Effector memory CD8-positive, alpha-beta T cell (primary cell): ENCODE measurements at regions not wholly inside any gene's neighbourhood (a gene's known extent, or its start where the extent isn't known, plus 50 kb on each side); places are given as distances from the start of the nearest gene placed in this dataset.
"Not testable (repeated sequence)": the region's sequence is repeated elsewhere in the genome, so short reads cannot be mapped to it uniquely, and the experiment has no call there.

Experiments
- ATAC-seq: fragments of 150-1000 bp; cut with Tn5 transposase; replicated peaks from 2 replicates; pipeline ENCODE4 v1.10.0; 2021; ENCODE audit warnings: mild to moderate bottlenecking, moderate library complexity
- DNase-seq, 3 experiments: peaks; one replicate each; pipeline ENCODE4 v3.0.0; 2021
- H3K27ac Mint-ChIP-seq, 2 donors: one replicate each; pipeline ENCODE4 v1.8.0; 2022; ENCODE audit warnings: mild to moderate bottlenecking in 2 of 2, mixed read lengths in 2 of 2, moderate library complexity in 2 of 2
- H3K27me3 Mint-ChIP-seq, 2 donors: one replicate each; pipeline ENCODE4 v1.8.0; 2022; ENCODE audit warnings: mixed read lengths in 2 of 2
- H3K36me3 Mint-ChIP-seq: one replicate; pipeline ENCODE4 v1.8.0; 2022; ENCODE audit warnings: mild to moderate bottlenecking, moderate library complexity, mixed read lengths; ENCODE audit not compliant: insufficient read depth
- H3K4me1 Mint-ChIP-seq, 2 donors: one replicate each; pipeline ENCODE4 v1.8.0; 2022; ENCODE audit warnings: low read depth in 2 of 2, mixed read lengths in 2 of 2
- H3K4me3 Mint-ChIP-seq, 2 donors: one replicate each; pipeline ENCODE4 v1.8.0; 2022; ENCODE audit warnings: mild to moderate bottlenecking in 2 of 2, mixed read lengths in 2 of 2, moderate library complexity in 2 of 2
- H3K9me3 Mint-ChIP-seq, 2 donors: one replicate each; pipeline ENCODE4 v1.8.0; 2022; ENCODE audit warnings: mixed read lengths in 2 of 2

- peak overlapping the region; percentile 81 to 85 for H3K4me3 Mint-ChIP-seq
- H3K4me1 Mint-ChIP-seq = peaks cover 6 to 8% of the 10 kb centered on the region in 2 donors
- H3K27ac Mint-ChIP-seq = peak overlapping the region; percentile 97 to 98
- DNase-seq = no peak
- no peak for ATAC-seq
- H3K9me3 Mint-ChIP-seq = no peaks in the 10 kb centered on the region
- H3K36me3 Mint-ChIP-seq = peaks cover 14% of the 10 kb centered on the region
- peaks cover 21% of the 10 kb centered on the region in 2 donors for H3K27me3 Mint-ChIP-seq
These were observed 76.4 kb downstream of the MAGED4 start for GRCh38 chrX:52261125-52261462.

GRCh38 chrX:52261463-52262194 is 76.9 kb downstream of the MAGED4 start:
- Mint-ChIP-seq H3K9me3 (no peaks in the 10 kb centered on the region), H3K27ac (peak overlapping the region; percentile 97 to 98), H3K27me3 (peaks cover 17 to 18% of the 10 kb centered on the region in 2 donors), H3K4me3 (peak overlapping the region; percentile 81 to 85), H3K36me3 (peaks cover 14% of the 10 kb centered on the region), H3K4me1 (peaks cover 6 to 8% of the 10 kb centered on the region in 2 donors)
- DNase-seq (peak; percentile 76 to 77 (median 77)), ATAC-seq (peak; percentile 96)

- Mint-ChIP-seq H3K4me1 (peaks cover 6 to 8% of the 10 kb centered on the region in 2 donors), H3K4me3 (peak overlapping the region; percentile 81 to 85), H3K9me3 (no peaks in the 10 kb centered on the region), H3K27ac (peak overlapping the region; percentile 97 to 98), H3K27me3 (peaks cover 12 to 13% of the 10 kb centered on the region in 2 donors), H3K36me3 (peaks cover 16% of the 10 kb centered on the region)
- DNase-seq (no peak), ATAC-seq (no peak)
These were observed 77.5 kb downstream of the MAGED4 start for GRCh38 chrX:52262195-52262546.

- peak overlapping the region in 1 of 2 donors; percentile 85 for H3K4me3 Mint-ChIP-seq
- H3K36me3 Mint-ChIP-seq = peaks cover 16% of the 10 kb centered on the region
- H3K9me3 Mint-ChIP-seq = no peaks in the 10 kb centered on the region
- peaks cover 0 to 4% of the 10 kb centered on the region in 2 donors for H3K27me3 Mint-ChIP-seq
- H3K27ac Mint-ChIP-seq = no peak overlapping the region
- DNase-seq (no peak), ATAC-seq (no peak)
- peaks cover 6 to 8% of the 10 kb centered on the region in 2 donors for H3K4me1 Mint-ChIP-seq
These were observed 78.7 kb downstream of the MAGED4 start for GRCh38 chrX:52263417-52263816.

- H3K27ac Mint-ChIP-seq = no peak overlapping the region
- DNase-seq (no peak), ATAC-seq (no peak)
- peaks cover 6 to 8% of the 10 kb centered on the region in 2 donors for H3K4me1 Mint-ChIP-seq
- H3K36me3 Mint-ChIP-seq = peaks cover 16% of the 10 kb centered on the region
- no peaks in the 10 kb centered on the region for H3K9me3 Mint-ChIP-seq
- peaks cover 13 to 14% of the 10 kb centered on the region in 2 donors for H3K27me3 Mint-ChIP-seq
- H3K4me3 Mint-ChIP-seq = no peak overlapping the region
These were observed 81.0 kb downstream of the MAGED4 start for GRCh38 chrX:52265713-52266112.

- not testable (repeated sequence) for DNase-seq, ATAC-seq, H3K27ac Mint-ChIP-seq, H3K4me1 Mint-ChIP-seq, H3K9me3 Mint-ChIP-seq, H3K4me3 Mint-ChIP-seq, H3K36me3 Mint-ChIP-seq
- peaks cover 13 to 14% of the 10 kb centered on the region in 2 donors for H3K27me3 Mint-ChIP-seq
These were observed 83.8 kb downstream of the MAGED4 start for GRCh38 chrX:52268502-52268901.

- Mint-ChIP-seq H3K36me3 (peaks cover 2% of the 10 kb centered on the region), H3K9me3 (no peaks in the 10 kb centered on the region), H3K4me3 (no peak overlapping the region), H3K27me3 (peaks cover 13 to 14% of the 10 kb centered on the region in 2 donors), H3K27ac (no peak overlapping the region), H3K4me1 (no peaks in the 10 kb centered on the region)
- DNase-seq (no peak), ATAC-seq (no peak)
These were observed 85.9 kb downstream of the MAGED4 start for GRCh38 chrX:52270453-52271116.

GRCh38 chrX:52271206-52271605 is 86.5 kb downstream of the MAGED4 start:
- no peak overlapping the region for H3K4me3 Mint-ChIP-seq
- no peaks in the 10 kb centered on the region for H3K4me1 Mint-ChIP-seq
- peaks cover 11 to 13% of the 10 kb centered on the region in 2 donors for H3K27me3 Mint-ChIP-seq

GRCh38 chrX:52277666-52278065 is 91.2 kb upstream of the XAGE2 start:
- H3K4me1 Mint-ChIP-seq = no peaks in the 10 kb centered on the region
- no peaks in the 10 kb centered on the region for H3K36me3 Mint-ChIP-seq
- H3K27ac Mint-ChIP-seq = no peak overlapping the region
- no peak overlapping the region for H3K4me3 Mint-ChIP-seq
- DNase-seq (no peak), ATAC-seq (no peak)
- H3K9me3 Mint-ChIP-seq = no peaks in the 10 kb centered on the region
- H3K27me3 Mint-ChIP-seq = peaks cover 7 to 13% of the 10 kb centered on the region in 2 donors

More at GRCh38 chrX:52271206-52271605, 86.5 kb downstream of the MAGED4 start:
- no peaks in the 10 kb centered on the region for H3K9me3 Mint-ChIP-seq
- DNase-seq (no peak), ATAC-seq (no peak)
- H3K36me3 Mint-ChIP-seq = peaks cover 2% of the 10 kb centered on the region
- H3K27ac Mint-ChIP-seq = no peak overlapping the region

GRCh38 chrX:52280812-52281211 is 88.0 kb upstream of the XAGE2 start:
- H3K9me3 Mint-ChIP-seq = no peaks in the 10 kb centered on the region
- no peak overlapping the region for H3K27ac Mint-ChIP-seq
- no peaks in the 10 kb centered on the region for H3K36me3 Mint-ChIP-seq
- ATAC-seq (no peak), DNase-seq (no peak)
- H3K4me3 Mint-ChIP-seq = no peak overlapping the region
- peaks cover 13 to 14% of the 10 kb centered on the region in 2 donors for H3K27me3 Mint-ChIP-seq
- H3K4me1 Mint-ChIP-seq = no peaks in the 10 kb centered on the region

GRCh38 chrX:52284865-52285264 is 84.0 kb upstream of the XAGE2 start:
- ATAC-seq = no peak

GRCh38 chrX:52298968-52299367 is 69.9 kb upstream of the XAGE2 start:
- H3K4me3 Mint-ChIP-seq, DNase-seq, H3K9me3 Mint-ChIP-seq, H3K27ac Mint-ChIP-seq, ATAC-seq, H3K36me3 Mint-ChIP-seq, H3K4me1 Mint-ChIP-seq: not testable (repeated sequence)
- peaks cover 8 to 11% of the 10 kb centered on the region in 2 donors for H3K27me3 Mint-ChIP-seq

More at GRCh38 chrX:52284865-52285264, 84.0 kb upstream of the XAGE2 start:
- Mint-ChIP-seq H3K4me3 (no peak overlapping the region), H3K4me1 (no peaks in the 10 kb centered on the region), H3K9me3 (no peaks in the 10 kb centered on the region), H3K36me3 (no peaks in the 10 kb centered on the region), H3K27ac (no peak overlapping the region), H3K27me3 (peaks cover 7 to 9% of the 10 kb centered on the region in 2 donors)
- no peak for DNase-seq

GRCh38 chrX:52308532-52308931 is 60.3 kb upstream of the XAGE2 start:
- ATAC-seq, H3K9me3 Mint-ChIP-seq, H3K36me3 Mint-ChIP-seq: not testable (repeated sequence)

More at GRCh38 chrX:52308532-52308931, 60.3 kb upstream of the XAGE2 start:
- not testable (repeated sequence) for DNase-seq, H3K27me3 Mint-ChIP-seq, H3K4me3 Mint-ChIP-seq, H3K4me1 Mint-ChIP-seq, H3K27ac Mint-ChIP-seq
